GM12892 (cell line): ENCODE measurements at regions not wholly inside any gene's neighbourhood (a gene's known extent, or its start where the extent isn't known, plus 50 kb on each side); places are given as distances from the start of the nearest gene placed in this dataset.

Experiments
- POLR2AphosphoS5 ChIP-seq: IDR thresholded peaks from 2 replicates; pipeline ENCODE4 v1.6.1; 2011; ENCODE audit warnings: low read depth, low read length, control low read depth
- TAF1 ChIP-seq: IDR thresholded peaks from 2 replicates; pipeline ENCODE4 v1.6.1; 2011; ENCODE audit warnings: low read depth, mild to moderate bottlenecking, control low read depth, low read length, borderline replicate concordance

DNA sequence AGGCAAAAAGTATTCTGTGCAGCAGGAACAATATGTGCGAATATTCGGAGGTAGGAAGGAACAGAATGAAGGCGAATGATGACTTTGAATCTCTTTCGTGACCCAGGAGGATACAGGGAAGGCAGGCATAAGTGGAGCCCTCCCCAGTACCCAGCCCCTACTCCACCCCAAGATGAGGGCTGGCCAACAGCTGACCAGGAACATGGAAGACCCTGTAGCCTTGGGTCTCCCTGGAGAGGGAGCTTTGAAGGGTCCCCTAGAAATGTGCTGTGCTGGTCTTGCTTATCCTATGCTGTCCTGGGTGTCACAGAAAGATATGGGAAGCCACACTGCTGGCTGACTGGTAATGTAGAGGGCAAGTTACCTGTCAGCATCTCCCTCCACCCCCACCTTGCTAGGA, 113.7 kb upstream of the NCAM1 start:
- TF ChIP-seq POLR2AphosphoS5 (no peak), TAF1 (no peak)
